ENCODE measurements at regions not wholly inside any gene's neighbourhood (a gene's known extent, or its start where the extent isn't known, plus 50 kb on each side); places are given as distances from the start of the nearest gene placed in this dataset.

- H3K4me3 ChIP-seq (replicated peaks; ENCODE audit: low read depth, low read length), result no peak overlapping the region
- H3K36me3 ChIP-seq (ENCODE audit: control insufficient read depth, insufficient read depth, low read length), result no peaks in the 10 kb centered on the region
- no peak for TF ChIP-seq CTCF (IDR thresholded peaks at IDR 0.05; ENCODE audit: insufficient read depth, low read length, poor library complexity, severe bottlenecking)
- DNase-seq (ENCODE audit: extremely low read depth, insufficient read length), result no peak
- no peaks in the 10 kb centered on the region for H3K27me3 ChIP-seq (replicated peaks; ENCODE audit: control insufficient read depth, insufficient read depth, low read length)
These were observed 559.5 kb downstream of the SOCS6 start for GRCh38 chr18:70848329-70848728.

GRCh38 chr18:70840649-70841048 is 551.8 kb downstream of the SOCS6 start:
- TF ChIP-seq CTCF (IDR thresholded peaks at IDR 0.05; ENCODE audit: insufficient read depth, low read length, poor library complexity, severe bottlenecking), result no peak
- Histone ChIP-seq H3K27me3 (replicated peaks; ENCODE audit: control insufficient read depth, insufficient read depth, low read length) (no peaks in the 10 kb centered on the region), H3K36me3 (ENCODE audit: control insufficient read depth, insufficient read depth, low read length) (no peaks in the 10 kb centered on the region), H3K4me3 (replicated peaks; ENCODE audit: low read depth, low read length) (no peak overlapping the region)
- no peak for DNase-seq (ENCODE audit: extremely low read depth, insufficient read length)

- no peak overlapping the region for H3K4me3 ChIP-seq (replicated peaks; ENCODE audit: low read depth, low read length)
- DNase-seq (ENCODE audit: extremely low read depth, insufficient read length), result no peak
- no peaks in the 10 kb centered on the region for H3K36me3 ChIP-seq (ENCODE audit: control insufficient read depth, insufficient read depth, low read length)
- no peak for TF ChIP-seq CTCF (IDR thresholded peaks at IDR 0.05; ENCODE audit: insufficient read depth, low read length, poor library complexity, severe bottlenecking)
- no peaks in the 10 kb centered on the region for H3K27me3 ChIP-seq (replicated peaks; ENCODE audit: control insufficient read depth, insufficient read depth, low read length)
These were observed 538.8 kb downstream of the SOCS6 start for GRCh38 chr18:70827632-70828031.

GRCh38 chr18:70826571-70826970 is 537.7 kb downstream of the SOCS6 start:
- DNase-seq (ENCODE audit: extremely low read depth, insufficient read length), result no peak
- H3K27me3 ChIP-seq (replicated peaks; ENCODE audit: control insufficient read depth, insufficient read depth, low read length), result no peaks in the 10 kb centered on the region
- H3K36me3 ChIP-seq (ENCODE audit: control insufficient read depth, insufficient read depth, low read length), result no peaks in the 10 kb centered on the region
- H3K4me3 ChIP-seq (replicated peaks; ENCODE audit: low read depth, low read length), result no peak overlapping the region
- no peak for TF ChIP-seq CTCF (IDR thresholded peaks at IDR 0.05; ENCODE audit: insufficient read depth, low read length, poor library complexity, severe bottlenecking)

- TF ChIP-seq CTCF (IDR thresholded peaks at IDR 0.05; ENCODE audit: insufficient read depth, low read length, poor library complexity, severe bottlenecking), result no peak
- Histone ChIP-seq H3K36me3 (ENCODE audit: control insufficient read depth, insufficient read depth, low read length) (no peaks in the 10 kb centered on the region), H3K27me3 (replicated peaks; ENCODE audit: control insufficient read depth, insufficient read depth, low read length) (no peaks in the 10 kb centered on the region), H3K4me3 (replicated peaks; ENCODE audit: low read depth, low read length) (no peak overlapping the region)
- no peak for DNase-seq (ENCODE audit: extremely low read depth, insufficient read length)
These were observed 533.8 kb downstream of the SOCS6 start for GRCh38 chr18:70822691-70823090.

- TF ChIP-seq CTCF (IDR thresholded peaks at IDR 0.05; ENCODE audit: insufficient read depth, low read length, poor library complexity, severe bottlenecking), result no peak
- H3K4me3 ChIP-seq (replicated peaks; ENCODE audit: low read depth, low read length), result no peak overlapping the region
These were observed 533.3 kb downstream of the SOCS6 start for GRCh38 chr18:70822117-70822516.

More at GRCh38 chr18:70822117-70822516, 533.3 kb downstream of the SOCS6 start:
- H3K36me3 ChIP-seq (ENCODE audit: control insufficient read depth, insufficient read depth, low read length), result no peaks in the 10 kb centered on the region
- H3K27me3 ChIP-seq (replicated peaks; ENCODE audit: control insufficient read depth, insufficient read depth, low read length), result no peaks in the 10 kb centered on the region
- no peak for DNase-seq (ENCODE audit: extremely low read depth, insufficient read length)
